Hematopoietic multipotent progenitor cell treated with erythropoietin and hydrocortisone succinate and interleukin-3 and kit ligand, for 15 days (in vitro differentiated cells): ENCODE measurements at regions not wholly inside any gene's neighbourhood (a gene's known extent, or its start where the extent isn't known, plus 50 kb on each side); places are given as distances from the start of the nearest gene placed in this dataset.

Experiments used
- DNase-seq: peaks from one replicate; pipeline ENCODE4 v3.0.0-alpha.2; 2015; ENCODE audit warnings: low spot score

GRCh38 chr16:35881654-35882053 is 2422.2 kb downstream of the TP53TG3F start:
- no peak for DNase-seq

- DNase-seq: no peak
These were observed 2447.0 kb downstream of the TP53TG3F start for GRCh38 chr16:35906440-35906839.

GRCh38 chr16:35908152-35908551 is 2448.7 kb downstream of the TP53TG3F start:
- no peak for DNase-seq

- no peak for DNase-seq
These were observed 2449.5 kb downstream of the TP53TG3F start for GRCh38 chr16:35908942-35909341.

- DNase-seq: no peak
These were observed 2450.0 kb downstream of the TP53TG3F start for GRCh38 chr16:35909351-35909954.

DNA sequence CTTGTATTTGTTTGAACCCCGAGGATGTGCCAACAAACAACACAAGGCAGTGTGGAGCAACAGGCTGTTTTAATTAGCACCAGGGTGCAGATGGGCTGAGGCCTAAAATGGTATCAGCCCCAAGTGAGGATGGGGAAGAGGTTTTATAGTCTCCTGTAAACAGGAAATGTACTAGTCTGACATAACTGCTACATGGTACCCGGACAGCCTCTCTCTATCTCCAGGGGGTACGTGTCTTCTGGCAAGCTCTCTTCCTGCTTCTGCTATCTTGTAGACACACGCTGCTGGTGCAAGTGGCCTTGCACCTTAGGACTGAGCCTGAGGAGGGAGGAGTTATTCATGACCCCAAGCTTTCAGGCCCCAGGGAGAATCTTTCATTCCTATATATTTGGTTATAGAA is 2451.0 kb downstream of the TP53TG3F start:
- no peak for DNase-seq

GRCh38 chr16:35911899-35912298 is 2452.5 kb downstream of the TP53TG3F start:
- DNase-seq: no peak

- DNase-seq: no peak
These were observed 2472.3 kb downstream of the TP53TG3F start for GRCh38 chr16:35931722-35932121.
